D721Med (cell line): ENCODE measurements at regions not wholly inside any gene's neighbourhood (a gene's known extent, or its start where the extent isn't known, plus 50 kb on each side); places are given as distances from the start of the nearest gene placed in this dataset.

Source experiments
- DNase-seq: peaks from one replicate; pipeline ENCODE4 v3.0.0; 2011; ENCODE audit warnings: low spot score; ENCODE audit not compliant: insufficient read length
- FAIRE-seq: peaks from 2 replicates; lab custom pipeline; 2011; peaks lifted over from hg19 to GRCh38; lab: Jason Lieb, UNC
- TF ChIP-seq, protein P1 (sequence below): IDR thresholded peaks from 2 replicates; pipeline ENCODE4 v1.5.1; 2012; ENCODE audit warnings: mild to moderate bottlenecking, control low read depth; ENCODE audit not compliant: insufficient read depth; ENCODE audit errors: missing control alignments

GRCh38 chr2:129712676-129712985, 266.8 kb upstream of the RAB6C start:
- TF ChIP-seq, protein P1, sequence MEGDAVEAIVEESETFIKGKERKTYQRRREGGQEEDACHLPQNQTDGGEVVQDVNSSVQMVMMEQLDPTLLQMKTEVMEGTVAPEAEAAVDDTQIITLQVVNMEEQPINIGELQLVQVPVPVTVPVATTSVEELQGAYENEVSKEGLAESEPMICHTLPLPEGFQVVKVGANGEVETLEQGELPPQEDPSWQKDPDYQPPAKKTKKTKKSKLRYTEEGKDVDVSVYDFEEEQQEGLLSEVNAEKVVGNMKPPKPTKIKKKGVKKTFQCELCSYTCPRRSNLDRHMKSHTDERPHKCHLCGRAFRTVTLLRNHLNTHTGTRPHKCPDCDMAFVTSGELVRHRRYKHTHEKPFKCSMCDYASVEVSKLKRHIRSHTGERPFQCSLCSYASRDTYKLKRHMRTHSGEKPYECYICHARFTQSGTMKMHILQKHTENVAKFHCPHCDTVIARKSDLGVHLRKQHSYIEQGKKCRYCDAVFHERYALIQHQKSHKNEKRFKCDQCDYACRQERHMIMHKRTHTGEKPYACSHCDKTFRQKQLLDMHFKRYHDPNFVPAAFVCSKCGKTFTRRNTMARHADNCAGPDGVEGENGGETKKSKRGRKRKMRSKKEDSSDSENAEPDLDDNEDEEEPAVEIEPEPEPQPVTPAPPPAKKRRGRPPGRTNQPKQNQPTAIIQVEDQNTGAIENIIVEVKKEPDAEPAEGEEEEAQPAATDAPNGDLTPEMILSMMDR = no peak
- FAIRE-seq = no peak
- no peak for DNase-seq

- DNase-seq (no peak), FAIRE-seq (no peak)
- TF ChIP-seq, protein P1 = no peak
Measured at GRCh38 chr2:129713337-129713736, 266.1 kb upstream of the RAB6C start.

DNA sequence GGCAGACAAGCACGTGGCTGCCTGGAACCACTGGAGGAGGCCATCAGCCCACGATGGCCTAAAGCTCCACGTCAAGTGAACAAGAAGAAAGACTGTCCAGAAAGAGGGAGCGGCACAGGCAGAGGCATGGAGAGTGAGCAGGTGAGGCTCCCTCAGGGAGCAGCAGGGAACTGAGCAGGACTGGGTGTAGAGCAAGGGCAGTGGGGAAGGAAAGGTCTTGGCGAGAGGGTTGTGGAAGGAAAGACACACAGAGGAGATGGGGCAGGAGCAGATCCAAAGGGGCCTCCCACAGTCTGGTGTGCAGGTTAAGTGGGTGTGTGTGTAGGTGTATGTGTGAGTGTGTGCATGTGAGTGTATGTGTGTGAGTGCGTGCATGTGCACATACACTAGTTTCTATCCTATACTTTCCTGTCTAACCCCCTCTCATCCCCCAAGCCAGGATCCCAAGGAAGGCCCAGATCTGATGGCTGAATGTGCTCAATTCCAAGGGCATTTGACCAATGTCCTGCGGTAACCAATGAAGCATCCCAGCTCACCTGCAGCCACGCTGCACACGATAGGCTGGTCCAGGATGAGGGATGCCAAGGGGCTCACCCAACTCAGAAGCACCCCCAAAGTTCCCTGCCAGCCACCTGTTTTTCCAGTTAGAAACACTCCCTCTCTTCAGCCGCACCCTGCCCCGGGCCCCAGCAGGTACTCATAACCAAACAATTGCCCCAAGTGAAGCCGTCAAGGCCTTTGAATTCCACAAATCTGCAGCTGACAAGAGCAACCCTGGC, 262.5 kb upstream of the RAB6C start:
- DNase-seq (no peak), FAIRE-seq (no peak)
- TF ChIP-seq, protein P1 = no peak

DNA sequence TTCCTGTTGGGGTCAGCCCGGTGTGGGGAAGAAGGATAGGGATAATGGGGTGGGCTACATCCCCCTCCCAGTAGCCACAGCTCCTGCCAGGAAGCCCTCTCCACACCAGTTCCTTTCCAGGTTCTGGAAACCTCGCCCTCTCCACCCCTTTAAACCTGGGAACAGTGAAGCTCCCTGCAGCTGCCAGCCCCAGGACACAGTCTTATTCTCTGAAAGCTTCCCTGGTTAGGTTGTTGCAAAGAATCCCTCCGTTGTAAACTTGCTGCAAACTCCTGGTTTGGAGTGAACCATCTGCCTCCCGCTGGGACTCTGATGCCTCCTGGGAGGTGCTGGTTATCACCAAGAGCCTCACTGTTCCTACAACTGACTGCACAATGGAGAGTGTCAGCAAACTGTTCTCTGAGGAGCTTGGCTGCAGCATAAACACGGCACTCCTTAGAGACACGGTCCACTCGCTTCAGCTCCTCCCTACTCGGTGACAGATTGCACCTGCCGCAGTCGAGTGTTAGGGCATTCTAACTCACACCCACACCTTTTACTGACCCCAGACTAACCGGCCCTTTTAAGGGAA, 261.8 kb upstream of the RAB6C start:
- no peak for DNase-seq
- TF ChIP-seq, protein P1 = no peak
- FAIRE-seq = no peak

GRCh38 chr2:129719335-129719734, 260.1 kb upstream of the RAB6C start:
- FAIRE-seq (no peak), DNase-seq (no peak)
- TF ChIP-seq, protein P1 = no peak

- TF ChIP-seq, protein P1 = no peak
- FAIRE-seq = no peak
- DNase-seq = no peak
Measured at GRCh38 chr2:129720360-129720759, 259.1 kb upstream of the RAB6C start.

- TF ChIP-seq, protein P1 = no peak
- DNase-seq (no peak), FAIRE-seq (no peak)
Measured at GRCh38 chr2:129720761-129721160, 258.7 kb upstream of the RAB6C start.
